ENCODE measurements at regions not wholly inside any gene's neighbourhood (a gene's known extent, or its start where the extent isn't known, plus 50 kb on each side); places are given as distances from the start of the nearest gene placed in this dataset.

DNA sequence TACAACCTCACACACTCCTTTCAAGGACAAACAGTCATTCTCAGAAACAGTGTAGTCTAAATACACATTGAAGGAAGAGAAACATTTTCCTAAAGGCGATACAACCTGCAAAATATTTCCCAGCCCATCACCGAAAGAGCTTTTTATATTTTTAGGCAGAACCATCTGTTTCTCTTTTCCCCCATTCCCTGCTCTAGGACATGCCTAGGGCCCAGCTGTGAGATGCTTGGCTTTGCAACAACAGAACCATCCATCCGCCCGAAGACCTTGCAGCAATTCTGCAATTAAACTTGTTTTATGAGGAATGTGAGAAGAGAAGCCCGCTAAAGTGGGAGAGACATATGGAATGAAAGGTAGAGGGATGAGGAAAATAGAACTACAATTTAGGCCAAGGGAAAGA lies 105.6 kb upstream of the RFX8 start:
- TF ChIP-seq, protein P1, sequence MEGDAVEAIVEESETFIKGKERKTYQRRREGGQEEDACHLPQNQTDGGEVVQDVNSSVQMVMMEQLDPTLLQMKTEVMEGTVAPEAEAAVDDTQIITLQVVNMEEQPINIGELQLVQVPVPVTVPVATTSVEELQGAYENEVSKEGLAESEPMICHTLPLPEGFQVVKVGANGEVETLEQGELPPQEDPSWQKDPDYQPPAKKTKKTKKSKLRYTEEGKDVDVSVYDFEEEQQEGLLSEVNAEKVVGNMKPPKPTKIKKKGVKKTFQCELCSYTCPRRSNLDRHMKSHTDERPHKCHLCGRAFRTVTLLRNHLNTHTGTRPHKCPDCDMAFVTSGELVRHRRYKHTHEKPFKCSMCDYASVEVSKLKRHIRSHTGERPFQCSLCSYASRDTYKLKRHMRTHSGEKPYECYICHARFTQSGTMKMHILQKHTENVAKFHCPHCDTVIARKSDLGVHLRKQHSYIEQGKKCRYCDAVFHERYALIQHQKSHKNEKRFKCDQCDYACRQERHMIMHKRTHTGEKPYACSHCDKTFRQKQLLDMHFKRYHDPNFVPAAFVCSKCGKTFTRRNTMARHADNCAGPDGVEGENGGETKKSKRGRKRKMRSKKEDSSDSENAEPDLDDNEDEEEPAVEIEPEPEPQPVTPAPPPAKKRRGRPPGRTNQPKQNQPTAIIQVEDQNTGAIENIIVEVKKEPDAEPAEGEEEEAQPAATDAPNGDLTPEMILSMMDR (IDR thresholded peaks at IDR 0.05; ENCODE audit: extremely low read depth in 1 of 2, insufficient read depth in 1 of 2, low read depth in 1 of 2, low read length in 2 of 2), result no peak
- no peak for TF ChIP-seq POLR2A (IDR thresholded peaks at IDR 0.05; ENCODE audit: low read depth, low read length)
- no peak for TF ChIP-seq FOS (IDR thresholded peaks at IDR 0.05; ENCODE audit: borderline replicate concordance, insufficient read depth, low read length)
- no peak for TF ChIP-seq GATA2 (IDR thresholded peaks at IDR 0.05; ENCODE audit: insufficient read depth, insufficient read length, low read depth, low read length)
